ENCODE measurements at regions not wholly inside any gene's neighbourhood (a gene's known extent, or its start where the extent isn't known, plus 50 kb on each side); places are given as distances from the start of the nearest gene placed in this dataset.

GRCh38 chr2:150375333-150375732 lies 112.1 kb downstream of the RND3 start:
- H3K9me3 ChIP-seq: no peaks in the 10 kb centered on the region
- TF ChIP-seq CTCF (IDR thresholded peaks at IDR 0.05) (no peak), POLR2A (IDR thresholded peaks at IDR 0.05) (no peak)
- H3K4me3 ChIP-seq: no peak overlapping the region
- intact Hi-C loops (cut with DNase I; ENCODE audit: low total_unique reads): no loop called here
- H3K36me3 ChIP-seq (ENCODE audit: low read depth, missing control alignments): no peaks in the 10 kb centered on the region
- H3K27me3 ChIP-seq: no peaks in the 10 kb centered on the region
- H3K27ac ChIP-seq: no peak overlapping the region
- DNase-seq: no peak
- WGBS, 2 donors: 50 to 97% methylated on average over 2 of the region's 2 CpGs
- H3K4me1 ChIP-seq: no peaks in the 10 kb centered on the region

GRCh38 chr2:150374492-150374891 lies 113.0 kb downstream of the RND3 start:
- TF ChIP-seq CTCF (IDR thresholded peaks at IDR 0.05) (no peak), POLR2A (IDR thresholded peaks at IDR 0.05) (no peak)
- H3K27me3 ChIP-seq: no peaks in the 10 kb centered on the region
- H3K27ac ChIP-seq: no peak overlapping the region
- intact Hi-C loops (cut with DNase I; ENCODE audit: low total_unique reads): no loop called here
- no peaks in the 10 kb centered on the region for H3K4me1 ChIP-seq
- no peak overlapping the region for H3K4me3 ChIP-seq
- 39 to 63% methylated on average over 1 of the region's 1 CpG for WGBS, 2 donors
- DNase-seq: no peak
- H3K36me3 ChIP-seq (ENCODE audit: low read depth, missing control alignments): no peaks in the 10 kb centered on the region
- no peaks in the 10 kb centered on the region for H3K9me3 ChIP-seq

- intact Hi-C loops (cut with DNase I; ENCODE audit: low total_unique reads): no loop called here
- Histone ChIP-seq H3K36me3 (ENCODE audit: low read depth, missing control alignments) (no peaks in the 10 kb centered on the region), H3K27ac (no peak overlapping the region), H3K4me1 (no peaks in the 10 kb centered on the region), H3K27me3 (no peaks in the 10 kb centered on the region), H3K4me3 (no peak overlapping the region), H3K9me3 (no peaks in the 10 kb centered on the region)
- 93 to 97% methylated on average over 2 of the region's 2 CpGs for WGBS, 2 donors
- TF ChIP-seq POLR2A (IDR thresholded peaks at IDR 0.05) (no peak), CTCF (IDR thresholded peaks at IDR 0.05) (no peak)
- DNase-seq: no peak
These were observed 114.1 kb downstream of the RND3 start for GRCh38 chr2:150373374-150373773.

GRCh38 chr2:150371044-150371818 lies 116.2 kb downstream of the RND3 start:
- intact Hi-C loops (cut with DNase I; ENCODE audit: low total_unique reads): no loop called here
- no peak for TF ChIP-seq CTCF (IDR thresholded peaks at IDR 0.05)
- no peak for TF ChIP-seq POLR2A (IDR thresholded peaks at IDR 0.05)
- WGBS, 2 donors: 83 to 87% methylated on average over 3 of the region's 3 CpGs

GRCh38 chr2:150370561-150370960 lies 116.9 kb downstream of the RND3 start:
- H3K4me1 ChIP-seq: no peaks in the 10 kb centered on the region
- H3K27ac ChIP-seq: no peak overlapping the region
- WGBS, 2 donors: 86 to 88% methylated on average over 4 of the region's 4 CpGs
- H3K4me3 ChIP-seq: no peak overlapping the region
- no peaks in the 10 kb centered on the region for H3K36me3 ChIP-seq (ENCODE audit: low read depth, missing control alignments)
- DNase-seq: no peak
- intact Hi-C loops (cut with DNase I; ENCODE audit: low total_unique reads): no loop called here
- H3K9me3 ChIP-seq: no peaks in the 10 kb centered on the region
- TF ChIP-seq CTCF (IDR thresholded peaks at IDR 0.05) (no peak), POLR2A (IDR thresholded peaks at IDR 0.05) (no peak)
- no peaks in the 10 kb centered on the region for H3K27me3 ChIP-seq

More at GRCh38 chr2:150371044-150371818, 116.2 kb downstream of the RND3 start:
- Histone ChIP-seq H3K9me3 (no peaks in the 10 kb centered on the region), H3K4me3 (no peak overlapping the region), H3K36me3 (ENCODE audit: low read depth, missing control alignments) (no peaks in the 10 kb centered on the region), H3K4me1 (no peaks in the 10 kb centered on the region), H3K27me3 (no peaks in the 10 kb centered on the region), H3K27ac (no peak overlapping the region)
- DNase-seq: no peak
